Naive B cell (primary cell): ENCODE measurements at regions not wholly inside any gene's neighbourhood (a gene's known extent, or its start where the extent isn't known, plus 50 kb on each side); places are given as distances from the start of the nearest gene placed in this dataset.

Experiments used
- ATAC-seq, 2 donors: fragments of 150-1000 bp; cut with Tn5 transposase; 2 replicates each; pipeline ENCODE4 v1.10.0; 2021; ENCODE audit warnings: low read depth in 2 of 2, mild to moderate bottlenecking in 2 of 2, moderate library complexity in 2 of 2
- DNase-seq: peaks from one replicate; pipeline ENCODE4 v3.0.0; 2022
- H3K27ac Mint-ChIP-seq, 6 donors: one replicate each; pipeline ENCODE4 v1.8.0; 2020 to 2022; ENCODE audit warnings: mild to moderate bottlenecking in 6 of 6, mixed read lengths in 6 of 6, moderate library complexity in 5 of 6, inconsistent platforms in 2 of 6
- H3K27me3 Mint-ChIP-seq, 3 donors: one replicate each; pipeline ENCODE4 v1.8.0; 2021 to 2022; ENCODE audit warnings: mixed read lengths in 3 of 3, mild to moderate bottlenecking in 1 of 3
- H3K36me3 Mint-ChIP-seq, 2 donors: one replicate each; pipeline ENCODE4 v1.8.0; 2020 to 2022; ENCODE audit warnings: mixed read lengths in 2 of 2, inconsistent platforms in 1 of 2, mild to moderate bottlenecking in 1 of 2
- H3K4me1 Mint-ChIP-seq, 3 donors: one replicate each; pipeline ENCODE4 v1.8.0; 2020 to 2022; ENCODE audit warnings: mixed read lengths in 3 of 3, inconsistent platforms in 1 of 3, mild to moderate bottlenecking in 1 of 3, moderate library complexity in 1 of 3
- H3K4me3 Mint-ChIP-seq, 8 donors: one replicate each; pipeline ENCODE4 v1.8.0; 2020 to 2022; ENCODE audit warnings: mild to moderate bottlenecking in 8 of 8, mixed read lengths in 8 of 8, moderate library complexity in 8 of 8, inconsistent platforms in 2 of 8
- H3K9me3 Mint-ChIP-seq, 7 donors: one replicate each; pipeline ENCODE4 v1.8.0; 2020 to 2022; ENCODE audit warnings: mixed read lengths in 7 of 7, mild to moderate bottlenecking in 5 of 7, inconsistent platforms in 2 of 7, moderate library complexity in 1 of 7

DNA sequence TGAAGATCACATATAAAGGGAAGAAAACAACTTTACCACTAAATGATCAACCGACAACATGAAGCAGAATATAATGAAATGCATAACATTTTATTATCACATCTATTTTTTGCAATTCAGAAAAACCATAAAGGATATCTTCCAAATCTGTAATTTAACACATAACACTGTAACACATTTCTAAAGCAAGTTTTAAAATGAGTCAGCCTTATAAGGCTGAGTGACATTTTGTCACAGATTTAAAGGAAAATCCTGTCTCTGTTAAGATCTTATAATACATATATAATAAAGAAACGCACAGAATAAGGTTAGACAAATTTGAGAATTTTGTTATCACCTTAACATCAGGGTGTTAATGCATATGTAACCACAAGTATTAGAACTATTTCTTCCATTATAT lies 198.4 kb upstream of the RASA1 start:
- Mint-ChIP-seq H3K9me3 (peaks cover 0 to 3% (median 0%) of the 10 kb centered on the region in 7 donors), H3K4me3 (no peak overlapping the region), H3K27ac (peak overlapping the region in 1 of 6 donors; percentile 0), H3K4me1 (peaks cover 9 to 24% (median 16%) of the 10 kb centered on the region in 3 donors), H3K36me3 (no peaks in the 10 kb centered on the region), H3K27me3 (no peaks in the 10 kb centered on the region)
- DNase-seq (no peak), ATAC-seq (no peak)

DNA sequence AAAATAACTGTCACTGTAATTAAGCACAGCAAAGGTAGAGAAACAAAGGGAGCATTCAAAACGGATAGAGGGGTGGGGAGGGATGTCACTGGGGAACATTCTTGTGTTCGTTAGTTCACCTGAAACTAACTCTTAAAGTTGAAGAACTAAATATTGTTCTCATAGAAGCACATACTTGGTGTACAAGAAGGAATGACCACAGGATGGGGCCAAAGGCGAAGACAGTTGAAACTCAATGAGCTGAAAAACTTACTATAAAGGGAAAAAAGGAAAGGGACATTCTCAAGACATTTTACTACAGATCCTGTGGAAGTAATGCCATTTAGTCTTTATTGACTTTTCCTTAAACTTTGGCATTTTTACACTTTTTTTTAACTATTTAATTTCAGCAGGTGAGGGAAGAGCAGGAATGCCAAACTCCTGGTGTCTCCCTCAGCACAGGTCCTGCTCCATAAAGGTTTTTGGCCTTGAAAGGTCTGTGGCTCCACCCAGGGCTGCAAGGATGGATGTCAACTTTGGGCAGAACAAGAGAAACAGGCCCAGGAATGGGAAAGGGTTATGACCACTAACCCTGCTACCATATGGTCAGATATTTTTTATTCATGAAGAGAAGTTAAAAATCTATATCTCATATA lies 197.6 kb upstream of the RASA1 start:
- Mint-ChIP-seq H3K9me3 (peaks cover 0 to 3% (median 0%) of the 10 kb centered on the region in 7 donors), H3K4me1 (peaks cover 17 to 32% (median 24%) of the 10 kb centered on the region in 3 donors), H3K27me3 (no peaks in the 10 kb centered on the region), H3K4me3 (no peak overlapping the region), H3K27ac (peak overlapping the region in 4 of 6 donors; percentile 0 to 65 (median 20)), H3K36me3 (no peaks in the 10 kb centered on the region)
- no peak for DNase-seq
- peak in 1 of 2 donors; percentile 55 for ATAC-seq

GRCh38 chr5:87074072-87074471 lies 193.6 kb upstream of the RASA1 start:
- peak overlapping the region in 3 of 8 donors; percentile 63 to 85 (median 77) for H3K4me3 Mint-ChIP-seq
- peak overlapping the region in 2 of 6 donors; percentile 57 to 71 for H3K27ac Mint-ChIP-seq
- H3K36me3 Mint-ChIP-seq, result no peaks in the 10 kb centered on the region
- DNase-seq (no peak), ATAC-seq (no peak)
- peaks cover 0 to 3% (median 0%) of the 10 kb centered on the region in 7 donors for H3K9me3 Mint-ChIP-seq
- peaks cover 29 to 52% (median 47%) of the 10 kb centered on the region in 3 donors for H3K4me1 Mint-ChIP-seq
- no peaks in the 10 kb centered on the region for H3K27me3 Mint-ChIP-seq

- peaks cover 28 to 52% (median 51%) of the 10 kb centered on the region in 3 donors for H3K4me1 Mint-ChIP-seq
- peaks cover 0 to 3% (median 0%) of the 10 kb centered on the region in 7 donors for H3K9me3 Mint-ChIP-seq
- peak; percentile 50 for DNase-seq
- H3K27me3 Mint-ChIP-seq, result no peaks in the 10 kb centered on the region
- peak overlapping the region; percentile 39 to 86 (median 66) for H3K4me3 Mint-ChIP-seq
- ATAC-seq, result peak; percentile 88 to 90
- peak overlapping the region in 5 of 6 donors; percentile 70 to 95 (median 89) for H3K27ac Mint-ChIP-seq
- no peaks in the 10 kb centered on the region for H3K36me3 Mint-ChIP-seq
Measured at GRCh38 chr5:87074934-87075541, 192.6 kb upstream of the RASA1 start.

- Mint-ChIP-seq H3K4me1 (peaks cover 30 to 60% (median 50%) of the 10 kb centered on the region in 3 donors), H3K36me3 (no peaks in the 10 kb centered on the region), H3K27ac (no peak overlapping the region), H3K27me3 (no peaks in the 10 kb centered on the region), H3K4me3 (peak overlapping the region in 1 of 8 donors; percentile 66), H3K9me3 (peaks cover 0 to 3% (median 0%) of the 10 kb centered on the region in 7 donors)
- no peak for ATAC-seq
- no peak for DNase-seq
Measured at GRCh38 chr5:87076411-87076810, 191.3 kb upstream of the RASA1 start.

DNA sequence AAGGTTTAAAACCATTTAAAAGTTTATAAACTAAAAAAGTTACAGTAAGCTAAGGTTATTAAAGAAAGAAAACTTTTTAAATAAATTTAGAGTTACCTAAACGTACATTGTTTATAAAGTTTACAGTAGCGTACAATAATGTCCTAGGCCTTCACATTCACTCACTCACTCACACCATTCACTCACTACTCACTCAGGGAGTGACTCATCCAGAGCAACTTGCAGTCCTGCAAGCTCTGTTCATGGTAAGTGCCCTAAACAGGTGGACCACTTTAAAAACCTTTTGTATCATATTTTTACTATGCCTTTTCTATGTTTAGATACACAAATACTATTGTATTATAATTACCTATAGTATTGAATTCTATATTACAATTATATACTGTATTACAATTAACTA lies 190.8 kb upstream of the RASA1 start:
- Mint-ChIP-seq H3K9me3 (peaks cover 0 to 3% (median 0%) of the 10 kb centered on the region in 7 donors), H3K27ac (peak overlapping the region in 1 of 6 donors; percentile 29), H3K4me3 (peak overlapping the region in 1 of 8 donors; percentile 51), H3K36me3 (no peaks in the 10 kb centered on the region), H3K4me1 (peaks cover 35 to 65% (median 50%) of the 10 kb centered on the region in 3 donors), H3K27me3 (no peaks in the 10 kb centered on the region)
- no peak for ATAC-seq
- DNase-seq, result no peak

GRCh38 chr5:87079219-87079618 lies 188.5 kb upstream of the RASA1 start:
- H3K9me3 Mint-ChIP-seq, result peaks cover 0 to 6% (median 2%) of the 10 kb centered on the region in 7 donors
- DNase-seq (no peak), ATAC-seq (no peak)
- no peaks in the 10 kb centered on the region for H3K27me3 Mint-ChIP-seq
- H3K27ac Mint-ChIP-seq, result peak overlapping the region; percentile 11 to 85 (median 57)
- peaks cover 0 to 4% of the 10 kb centered on the region in 2 donors for H3K36me3 Mint-ChIP-seq
- peaks cover 49 to 79% (median 60%) of the 10 kb centered on the region in 3 donors for H3K4me1 Mint-ChIP-seq
- H3K4me3 Mint-ChIP-seq, result peak overlapping the region in 5 of 8 donors; percentile 12 to 76 (median 62)

DNA sequence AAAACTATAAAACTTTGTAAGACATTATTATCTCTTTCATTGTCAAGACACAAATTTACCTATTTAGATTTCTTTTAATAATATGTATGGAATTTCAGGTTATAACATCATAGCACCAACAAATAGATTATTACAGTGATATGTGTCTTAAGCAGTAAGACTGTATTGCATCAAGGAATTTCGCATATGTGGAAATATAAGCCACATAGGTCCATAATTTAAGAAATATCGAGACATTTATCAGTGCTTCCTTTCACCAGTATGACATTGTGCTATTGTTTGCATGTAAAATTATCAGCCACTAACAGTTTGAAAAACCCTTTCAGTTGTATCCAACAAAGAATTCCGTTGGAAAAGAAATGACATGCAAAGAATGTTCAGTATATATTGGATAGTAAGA lies 186.7 kb upstream of the RASA1 start:
- Mint-ChIP-seq H3K4me3 (peak overlapping the region; percentile 66 to 90 (median 80)), H3K27me3 (no peaks in the 10 kb centered on the region), H3K9me3 (peaks cover 0 to 11% (median 7%) of the 10 kb centered on the region in 7 donors), H3K27ac (peak overlapping the region; percentile 39 to 92 (median 78)), H3K4me1 (peaks cover 38 to 68% (median 44%) of the 10 kb centered on the region in 3 donors), H3K36me3 (peaks cover 4 to 8% of the 10 kb centered on the region in 2 donors)
- no peak for ATAC-seq
- DNase-seq, result no peak

- Mint-ChIP-seq H3K27ac (peak overlapping the region; percentile 66 to 92 (median 78)), H3K27me3 (no peaks in the 10 kb centered on the region), H3K4me1 (peaks cover 43 to 66% (median 49%) of the 10 kb centered on the region in 3 donors), H3K36me3 (peaks cover 4 to 8% of the 10 kb centered on the region in 2 donors), H3K4me3 (peak overlapping the region; percentile 66 to 90 (median 80)), H3K9me3 (peaks cover 0 to 11% (median 8%) of the 10 kb centered on the region in 7 donors)
- ATAC-seq (peak; percentile 94 to 95), DNase-seq (peak; percentile 69)
Measured at GRCh38 chr5:87081511-87082372, 185.9 kb upstream of the RASA1 start.

GRCh38 chr5:87094347-87094746 lies 173.3 kb upstream of the RASA1 start:
- H3K4me3 Mint-ChIP-seq, result no peak overlapping the region
- no peak overlapping the region for H3K27ac Mint-ChIP-seq
- H3K36me3 Mint-ChIP-seq, result peaks cover 0 to 3% of the 10 kb centered on the region in 2 donors
- H3K9me3 Mint-ChIP-seq, result peaks cover 0 to 5% (median 2%) of the 10 kb centered on the region in 7 donors
- H3K4me1 Mint-ChIP-seq, result peaks cover 20 to 33% (median 28%) of the 10 kb centered on the region in 3 donors
- ATAC-seq (no peak), DNase-seq (no peak)
- H3K27me3 Mint-ChIP-seq, result no peaks in the 10 kb centered on the region

- peaks cover 0 to 3% of the 10 kb centered on the region in 2 donors for H3K36me3 Mint-ChIP-seq
- no peaks in the 10 kb centered on the region for H3K9me3 Mint-ChIP-seq
- H3K4me1 Mint-ChIP-seq, result peaks cover 25 to 38% (median 31%) of the 10 kb centered on the region in 3 donors
- no peaks in the 10 kb centered on the region for H3K27me3 Mint-ChIP-seq
- ATAC-seq (no peak), DNase-seq (no peak)
- H3K4me3 Mint-ChIP-seq, result no peak overlapping the region
- no peak overlapping the region for H3K27ac Mint-ChIP-seq
Measured at GRCh38 chr5:87094833-87095232, 172.8 kb upstream of the RASA1 start.

GRCh38 chr5:87095787-87096186 lies 171.9 kb upstream of the RASA1 start:
- Mint-ChIP-seq H3K9me3 (no peaks in the 10 kb centered on the region), H3K27me3 (no peaks in the 10 kb centered on the region), H3K27ac (peak overlapping the region in 2 of 6 donors; percentile 29 to 77), H3K4me1 (peaks cover 35 to 47% (median 40%) of the 10 kb centered on the region in 3 donors), H3K4me3 (no peak overlapping the region), H3K36me3 (peaks cover 0 to 3% of the 10 kb centered on the region in 2 donors)
- DNase-seq, result no peak
- no peak for ATAC-seq

DNA sequence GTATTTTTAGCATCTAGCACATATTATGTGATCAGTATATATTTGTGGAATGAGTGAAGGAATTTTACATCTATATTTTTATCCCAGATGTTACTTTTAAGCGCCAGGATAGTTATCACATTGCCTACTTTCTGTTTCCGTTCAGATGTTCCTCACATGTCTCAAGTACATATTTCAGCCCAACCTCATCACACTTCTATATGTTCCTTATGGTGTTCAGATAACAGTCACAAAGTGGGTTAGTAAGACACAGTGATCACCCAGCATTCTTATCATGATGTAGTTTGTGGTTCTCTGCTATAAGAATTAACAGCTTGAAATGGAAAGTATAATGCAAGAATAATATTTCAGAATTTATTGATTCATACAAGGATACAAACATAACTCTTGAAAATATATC lies 170.0 kb upstream of the RASA1 start:
- Mint-ChIP-seq H3K27me3 (no peaks in the 10 kb centered on the region), H3K36me3 (peaks cover 0 to 3% of the 10 kb centered on the region in 2 donors), H3K4me1 (peaks cover 53 to 66% (median 56%) of the 10 kb centered on the region in 3 donors), H3K27ac (peak overlapping the region in 2 of 6 donors; percentile 67 to 73), H3K4me3 (no peak overlapping the region), H3K9me3 (no peaks in the 10 kb centered on the region)
- ATAC-seq (no peak), DNase-seq (no peak)
